ENCODE measurements at regions not wholly inside any gene's neighbourhood (a gene's known extent, or its start where the extent isn't known, plus 50 kb on each side); places are given as distances from the start of the nearest gene placed in this dataset.
"Not testable (repeated sequence)": the region's sequence is repeated elsewhere in the genome, so short reads cannot be mapped to it uniquely, and the experiment has no call there.

DNA sequence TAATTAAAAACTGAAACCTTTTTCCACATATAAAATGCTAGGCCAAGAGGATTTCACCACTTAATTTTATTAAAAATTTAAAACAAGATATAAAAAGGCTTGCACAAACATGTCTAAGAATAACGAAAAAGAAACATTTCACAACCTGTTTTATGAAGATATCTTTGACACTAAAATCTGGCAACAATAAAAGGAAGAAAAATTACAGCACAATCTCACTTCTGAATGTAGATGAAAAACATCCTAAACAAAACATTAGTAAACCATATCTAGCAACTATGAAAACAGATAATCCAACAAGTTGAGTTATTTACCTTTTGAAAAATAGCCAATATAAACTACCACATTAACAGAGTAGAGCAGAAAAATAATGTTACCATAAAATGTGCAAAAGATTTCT, 185.4 kb upstream of the MMADHC start:
- no peak for TF ChIP-seq Cebpa-rat (IDR thresholded peaks at IDR 0.05)
- Histone ChIP-seq H3K4me1 (no peaks in the 10 kb centered on the region), H3K4me3 (no peak overlapping the region), H3K9ac (no peak overlapping the region), H3K27ac (no peak overlapping the region), H3K27me3 (no peaks in the 10 kb centered on the region), H3K36me3 (no peaks in the 10 kb centered on the region), H3K4me2 (no peak overlapping the region), H3K9me3 (replicated peaks in 1 of 11) (no peaks in the 10 kb centered on the region), H4K20me1 (no peaks in the 10 kb centered on the region)

DNA sequence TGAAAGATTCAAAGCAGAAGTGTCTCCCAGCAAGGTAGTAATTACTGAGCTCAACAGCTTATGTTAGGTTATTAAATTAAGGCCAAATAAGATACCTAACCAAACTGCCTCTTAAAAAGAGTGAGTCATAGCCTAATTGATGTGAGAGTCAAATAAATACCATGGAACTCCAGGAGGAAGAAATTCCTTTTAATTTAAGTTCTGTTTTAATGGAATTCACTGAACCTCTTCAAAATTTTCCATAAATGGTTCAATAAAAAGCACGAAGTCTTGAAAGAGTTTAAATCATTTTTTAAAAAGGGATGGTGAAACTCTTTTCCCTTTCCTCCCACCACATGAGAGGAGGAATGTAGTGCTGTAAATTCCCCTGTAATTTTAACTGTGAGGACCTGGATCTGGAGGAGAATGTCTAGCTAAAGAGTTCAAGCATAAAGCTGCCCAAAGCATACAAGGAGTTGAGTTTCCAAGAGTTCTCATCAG, 180.8 kb upstream of the MMADHC start:
- no peaks in the 10 kb centered on the region for H3K4me1 ChIP-seq
- H3K9me3 ChIP-seq (replicated peaks in 1 of 11), result no peaks in the 10 kb centered on the region
- no peak overlapping the region for H3K4me3 ChIP-seq
- no peak overlapping the region for H3K4me2 ChIP-seq
- no peaks in the 10 kb centered on the region for H3K27me3 ChIP-seq
- no peaks in the 10 kb centered on the region for H3K36me3 ChIP-seq
- TF ChIP-seq Cebpa-rat (IDR thresholded peaks at IDR 0.05), result no peak
- H3K27ac ChIP-seq, result no peak overlapping the region
- H3K9ac ChIP-seq, result no peak overlapping the region
- no peaks in the 10 kb centered on the region for H4K20me1 ChIP-seq

DNA sequence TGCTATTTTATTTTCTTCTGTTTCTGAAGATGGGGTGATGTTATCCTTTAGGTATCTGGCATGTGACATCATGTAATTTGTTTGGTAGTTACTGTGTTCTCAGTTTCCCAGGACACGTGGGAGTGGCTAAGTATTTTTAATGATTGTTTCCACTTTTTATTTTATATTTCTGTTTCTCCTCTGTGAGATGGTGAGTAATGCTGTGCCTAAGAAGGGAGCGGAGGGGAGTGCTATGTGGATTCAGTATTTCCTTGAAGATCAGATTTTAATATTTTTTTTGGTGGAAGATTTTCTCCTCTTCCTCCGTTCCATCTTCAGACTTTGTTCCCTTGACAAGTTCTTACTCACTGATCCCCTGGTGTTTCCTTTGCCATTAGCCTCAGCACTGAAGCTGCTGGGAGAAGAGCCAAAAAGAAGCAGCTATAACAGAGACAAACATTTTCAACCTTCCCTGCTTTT, 180.0 kb upstream of the MMADHC start:
- Histone ChIP-seq H3K4me2 (no peak overlapping the region), H3K27me3 (no peaks in the 10 kb centered on the region), H3K4me3 (no peak overlapping the region), H3K36me3 (no peaks in the 10 kb centered on the region), H3K9ac (no peak overlapping the region), H3K9me3 (replicated peaks in 1 of 11) (no peaks in the 10 kb centered on the region), H3K27ac (no peak overlapping the region), H3K4me1 (no peaks in the 10 kb centered on the region), H4K20me1 (no peaks in the 10 kb centered on the region)
- TF ChIP-seq Cebpa-rat (IDR thresholded peaks at IDR 0.05), result no peak

DNA sequence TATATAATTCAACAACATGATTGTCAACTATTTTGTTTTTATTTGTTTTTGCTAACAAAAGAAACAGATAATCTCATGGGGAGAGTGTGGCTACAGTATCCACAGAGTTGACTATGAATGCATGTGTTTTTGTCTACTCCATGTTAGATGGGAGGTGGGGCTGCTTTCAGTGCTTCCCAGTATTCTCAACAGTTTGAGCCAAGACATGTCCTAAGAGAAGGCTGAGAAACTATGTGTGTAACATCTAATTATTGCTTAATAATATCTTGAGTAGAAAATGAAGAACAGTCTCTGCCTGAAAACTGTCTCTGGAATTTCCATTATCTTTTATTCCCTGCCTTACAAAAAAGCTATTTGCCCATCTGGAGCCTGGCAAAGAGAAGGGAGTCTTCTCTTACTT, 178.8 kb upstream of the MMADHC start:
- no peak overlapping the region for H3K4me3 ChIP-seq
- H3K9me3 ChIP-seq (replicated peaks in 1 of 11), result no peaks in the 10 kb centered on the region
- no peak overlapping the region for H3K27ac ChIP-seq
- H3K4me2 ChIP-seq, result no peak overlapping the region
- TF ChIP-seq Cebpa-rat (IDR thresholded peaks at IDR 0.05), result no peak
- H4K20me1 ChIP-seq, result no peaks in the 10 kb centered on the region
- H3K9ac ChIP-seq, result no peak overlapping the region
- no peaks in the 10 kb centered on the region for H3K36me3 ChIP-seq
- no peaks in the 10 kb centered on the region for H3K4me1 ChIP-seq
- no peaks in the 10 kb centered on the region for H3K27me3 ChIP-seq

DNA sequence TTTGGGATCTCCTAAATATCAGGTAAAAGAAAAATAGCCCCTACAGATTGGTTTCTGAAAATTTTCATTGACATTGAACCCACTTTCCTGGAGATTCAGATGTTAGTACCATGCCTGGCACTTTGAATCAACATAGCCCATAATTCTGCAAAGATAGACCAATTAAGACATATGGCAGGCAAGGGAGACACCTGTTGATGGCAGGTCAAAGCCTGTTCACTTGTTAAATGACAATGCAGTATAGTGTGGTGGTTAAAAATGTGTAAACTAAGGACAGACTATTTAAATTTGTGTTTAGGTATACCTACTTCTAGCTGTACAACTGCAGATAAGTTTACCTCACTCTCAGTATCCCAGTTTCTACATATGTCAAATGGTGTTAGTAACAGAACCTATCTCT, 178.1 kb upstream of the MMADHC start:
- Histone ChIP-seq H4K20me1 (no peaks in the 10 kb centered on the region), H3K27ac (no peak overlapping the region), H3K36me3 (no peaks in the 10 kb centered on the region), H3K4me1 (no peaks in the 10 kb centered on the region), H3K9ac (no peak overlapping the region), H3K9me3 (replicated peaks in 1 of 11) (no peaks in the 10 kb centered on the region), H3K4me2 (no peak overlapping the region), H3K27me3 (no peaks in the 10 kb centered on the region), H3K4me3 (no peak overlapping the region)
- TF ChIP-seq Cebpa-rat (IDR thresholded peaks at IDR 0.05), result no peak

DNA sequence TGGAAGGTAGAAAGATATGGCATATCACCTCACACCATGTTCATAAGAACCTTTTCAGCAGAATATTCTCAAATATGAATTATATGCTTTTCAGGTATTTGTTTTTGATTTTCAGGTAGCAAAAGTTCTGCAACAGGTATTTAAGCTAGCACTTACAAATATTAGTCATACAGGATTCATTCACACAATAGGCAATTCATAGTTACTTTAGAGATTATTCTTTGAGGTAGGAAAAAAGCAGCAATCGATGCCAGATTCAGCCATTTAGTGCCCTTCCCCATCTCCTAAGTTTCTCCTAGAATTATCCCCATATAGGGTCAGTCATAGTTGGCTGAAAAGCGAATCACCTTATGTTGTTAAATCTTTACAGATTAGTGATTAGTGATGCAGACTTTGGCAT, 177.4 kb upstream of the MMADHC start:
- H3K4me1 ChIP-seq, result no peaks in the 10 kb centered on the region
- no peak for TF ChIP-seq Cebpa-rat (IDR thresholded peaks at IDR 0.05)
- no peaks in the 10 kb centered on the region for H3K9me3 ChIP-seq (replicated peaks in 1 of 11)
- no peak overlapping the region for H3K4me2 ChIP-seq
- H3K27me3 ChIP-seq, result no peaks in the 10 kb centered on the region
- no peak overlapping the region for H3K9ac ChIP-seq
- H4K20me1 ChIP-seq, result no peaks in the 10 kb centered on the region
- no peak overlapping the region for H3K27ac ChIP-seq
- no peak overlapping the region for H3K4me3 ChIP-seq
- no peaks in the 10 kb centered on the region for H3K36me3 ChIP-seq

DNA sequence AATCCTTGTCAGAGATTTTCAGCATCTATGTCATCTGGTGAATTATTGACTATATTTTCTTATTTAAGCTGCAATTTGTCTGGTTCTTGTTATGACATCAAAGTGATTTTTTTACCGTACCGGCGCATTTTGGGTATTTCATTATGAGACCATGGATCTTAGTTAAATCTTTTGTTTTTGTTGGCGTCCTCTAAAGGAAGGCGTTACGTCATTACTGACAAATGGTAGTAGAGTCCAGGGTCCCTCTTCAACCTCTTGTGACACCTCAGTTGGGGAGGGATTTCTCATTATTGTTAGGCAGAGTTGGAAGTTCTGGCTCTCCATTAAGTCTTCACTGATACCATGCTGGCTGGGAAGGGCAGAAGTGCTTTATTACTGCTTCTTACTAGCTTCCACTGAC, 175.8 kb upstream of the MMADHC start:
- no peak for TF ChIP-seq Cebpa-rat (IDR thresholded peaks at IDR 0.05)
- Histone ChIP-seq H3K4me3 (no peak overlapping the region), H3K4me1 (no peaks in the 10 kb centered on the region), H3K9ac (no peak overlapping the region), H3K4me2 (no peak overlapping the region), H3K9me3 (replicated peaks in 1 of 11) (no peaks in the 10 kb centered on the region), H3K27me3 (no peaks in the 10 kb centered on the region), H4K20me1 (no peaks in the 10 kb centered on the region), H3K27ac (no peak overlapping the region), H3K36me3 (no peaks in the 10 kb centered on the region)

DNA sequence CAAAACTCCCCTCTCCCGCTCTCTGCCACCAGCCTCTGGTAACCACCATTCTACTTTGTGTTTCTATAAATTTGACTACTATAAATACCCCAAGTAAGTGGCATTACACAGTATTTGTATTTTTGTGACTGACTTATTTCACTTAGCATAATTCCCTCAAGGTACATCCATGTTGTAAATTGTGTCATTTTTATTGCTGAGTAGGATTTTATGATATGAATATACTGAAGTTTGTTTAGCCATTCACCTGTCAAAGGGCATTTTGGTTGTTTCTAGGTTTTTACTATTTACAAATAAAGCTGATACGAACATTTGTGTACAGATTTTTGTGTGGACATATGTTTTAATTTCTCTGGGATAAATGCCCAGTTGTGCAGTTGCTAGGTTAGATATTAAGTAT, 174.0 kb upstream of the MMADHC start:
- Histone ChIP-seq H3K36me3 (no peaks in the 10 kb centered on the region), H3K9me3 (replicated peaks in 1 of 11) (no peaks in the 10 kb centered on the region), H3K9ac (no peak overlapping the region), H3K4me3 (no peak overlapping the region), H3K4me1 (no peaks in the 10 kb centered on the region), H4K20me1 (no peaks in the 10 kb centered on the region), H3K27ac (no peak overlapping the region), H3K27me3 (no peaks in the 10 kb centered on the region), H3K4me2 (no peak overlapping the region)
- no peak for TF ChIP-seq Cebpa-rat (IDR thresholded peaks at IDR 0.05)

DNA sequence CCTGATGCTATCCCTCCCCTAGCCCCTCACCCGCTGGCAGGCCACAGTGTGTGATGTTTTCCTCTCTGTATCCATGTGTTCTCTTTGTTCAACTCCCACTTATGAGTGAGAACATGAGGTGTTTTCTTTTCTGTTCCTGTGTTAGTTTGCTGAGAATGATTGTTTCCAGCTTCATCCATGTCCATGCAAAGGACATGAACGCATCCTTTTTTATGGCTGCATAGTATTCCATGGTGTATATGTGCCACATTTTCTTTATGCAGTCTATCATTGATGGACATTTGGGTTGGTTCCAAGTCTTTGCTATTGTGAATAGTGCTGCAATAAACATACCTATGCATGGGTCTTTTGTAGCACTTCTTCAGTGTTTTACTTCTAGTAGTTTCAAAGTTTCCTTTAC, 171.8 kb upstream of the MMADHC start:
- H3K36me3 ChIP-seq, H3K27me3 ChIP-seq, H3K4me2 ChIP-seq, H3K4me3 ChIP-seq, H4K20me1 ChIP-seq, H3K27ac ChIP-seq, H3K9ac ChIP-seq, H3K4me1 ChIP-seq: not testable (repeated sequence)
- peaks cover 4 to 15% (median 11%) of the 10 kb centered on the region in 11 experiments; a peak in 17 of 22 replicates for H3K9me3 ChIP-seq (replicated peaks in 1 of 11)

DNA sequence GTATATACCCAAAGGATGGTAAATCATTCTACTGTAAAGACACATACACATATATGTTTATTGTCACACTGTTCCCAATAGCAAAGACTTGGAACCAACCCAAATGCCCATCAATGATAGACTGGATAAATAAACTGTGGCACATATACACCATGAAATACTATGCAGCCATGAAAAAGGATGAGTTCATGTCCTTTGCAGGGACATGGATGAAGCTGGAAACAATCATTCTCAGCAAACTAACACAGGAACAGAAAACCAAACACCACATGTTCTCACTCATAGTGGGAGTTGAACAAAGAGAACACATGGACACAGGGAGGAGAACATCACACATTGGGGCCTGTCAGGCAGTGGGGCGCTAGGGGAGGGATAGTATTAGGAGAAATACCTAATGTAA, 167.1 kb upstream of the MMADHC start:
- H3K27ac ChIP-seq, H3K27me3 ChIP-seq, H3K9ac ChIP-seq, H3K4me1 ChIP-seq, H3K36me3 ChIP-seq, H4K20me1 ChIP-seq, H3K4me3 ChIP-seq, H3K4me2 ChIP-seq: not testable (repeated sequence)
- peaks cover 4 to 21% (median 12%) of the 10 kb centered on the region in 11 experiments; a peak in 17 of 22 replicates for H3K9me3 ChIP-seq (replicated peaks in 1 of 11)

DNA sequence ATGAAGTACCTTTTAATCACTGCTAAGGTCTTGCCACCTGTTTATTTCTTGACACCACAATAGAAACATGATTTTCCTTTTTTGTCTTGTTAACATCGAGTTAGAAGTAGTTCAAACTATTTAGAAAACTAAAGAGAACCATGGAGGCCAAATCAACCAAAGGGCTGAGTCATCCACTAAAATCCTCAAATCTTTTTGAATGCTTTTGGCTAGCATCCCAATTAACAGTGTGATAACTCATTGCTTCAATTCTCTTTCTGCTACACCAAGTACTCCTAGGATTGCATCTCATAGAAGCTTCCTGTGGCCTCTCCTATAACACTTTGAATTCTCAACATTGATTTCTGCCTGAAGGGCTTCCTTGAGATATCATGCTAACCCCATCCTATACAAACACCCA, 159.9 kb upstream of the MMADHC start:
- no peak overlapping the region for H3K4me3 ChIP-seq
- no peaks in the 10 kb centered on the region for H3K36me3 ChIP-seq
- H4K20me1 ChIP-seq, result no peaks in the 10 kb centered on the region
- H3K4me1 ChIP-seq, result no peaks in the 10 kb centered on the region
- H3K9me3 ChIP-seq (replicated peaks in 1 of 11), result no peaks in the 10 kb centered on the region
- no peak overlapping the region for H3K4me2 ChIP-seq
- H3K27me3 ChIP-seq, result no peaks in the 10 kb centered on the region
- H3K27ac ChIP-seq, result no peak overlapping the region
- TF ChIP-seq Cebpa-rat (IDR thresholded peaks at IDR 0.05), result no peak
- H3K9ac ChIP-seq, result no peak overlapping the region
